DND-41 (cell line): ENCODE measurements at regions not wholly inside any gene's neighbourhood (a gene's known extent, or its start where the extent isn't known, plus 50 kb on each side); places are given as distances from the start of the nearest gene placed in this dataset.
"Not testable (repeated sequence)": the region's sequence is repeated elsewhere in the genome, so short reads cannot be mapped to it uniquely, and the experiment has no call there.

Experiments
- ATAC-seq: fragments of 200-7000 bp; cut with Tn5 transposase; 3 replicates; pipeline ENCODE4 v1.9.1; 2021; ENCODE audit warnings: low read depth; ENCODE audit not compliant: insufficient read depth
- DNase-seq: peaks from one replicate; pipeline ENCODE4 v3.0.0-alpha.2; 2020
- H2AFZ ChIP-seq: 2 replicates; pipeline ENCODE4 v1.6.0; 2012; ENCODE audit warnings: low read depth, low read length
- H3K27ac ChIP-seq: 2 replicates; pipeline ENCODE4 v1.5.1; 2012; ENCODE audit warnings: low read length, inconsistent platforms
- H3K27me3 ChIP-seq: fragments of 200-600 bp; sonication (generic); 2 replicates; pipeline ENCODE4 v1.6.0; 2012; ENCODE audit warnings: low read length, mild to moderate bottlenecking, inconsistent platforms; ENCODE audit not compliant: insufficient read depth, poor library complexity
- H3K36me3 ChIP-seq: 2 replicates; pipeline ENCODE4 v1.5.1; 2012; ENCODE audit warnings: low read length, inconsistent platforms; ENCODE audit not compliant: insufficient read depth
- H3K4me1 ChIP-seq: 2 replicates; pipeline ENCODE4 v1.5.1; 2012; ENCODE audit warnings: mild to moderate bottlenecking, low read length; ENCODE audit not compliant: insufficient read depth
- H3K4me2 ChIP-seq: 2 replicates; pipeline ENCODE4 v1.6.0; 2012; ENCODE audit warnings: mild to moderate bottlenecking, moderate library complexity, low read length, inconsistent platforms; ENCODE audit not compliant: insufficient read depth
- H3K4me3 ChIP-seq, 2 experiments: fragments of 200-600 bp in 1 of 2; shearing (Covaris generic) in 1 of 2; 2 replicates each; pipeline ENCODE4 v1.5.1; 2012 to 2016; ENCODE audit warnings: inconsistent platforms in 2 of 2, low read length in 2 of 2, mild to moderate bottlenecking in 2 of 2, low read depth in 1 of 2, moderate library complexity in 1 of 2
- H3K79me2 ChIP-seq: 2 replicates; pipeline ENCODE4 v1.6.0; 2012; ENCODE audit warnings: low read length, inconsistent platforms; ENCODE audit not compliant: insufficient read depth
- H3K9ac ChIP-seq: 2 replicates; pipeline ENCODE4 v1.6.0; 2012; ENCODE audit warnings: low read depth, mild to moderate bottlenecking, inconsistent platforms, low read length, moderate library complexity
- H3K9me3 ChIP-seq: 2 replicates; pipeline ENCODE4 v1.5.1; 2012; ENCODE audit warnings: low read length, moderate library complexity, mild to moderate bottlenecking, inconsistent platforms; ENCODE audit not compliant: insufficient read depth, severe bottlenecking
- H4K20me1 ChIP-seq: 2 replicates; pipeline ENCODE4 v1.6.0; 2012; ENCODE audit warnings: low read length; ENCODE audit not compliant: insufficient read depth

DNA sequence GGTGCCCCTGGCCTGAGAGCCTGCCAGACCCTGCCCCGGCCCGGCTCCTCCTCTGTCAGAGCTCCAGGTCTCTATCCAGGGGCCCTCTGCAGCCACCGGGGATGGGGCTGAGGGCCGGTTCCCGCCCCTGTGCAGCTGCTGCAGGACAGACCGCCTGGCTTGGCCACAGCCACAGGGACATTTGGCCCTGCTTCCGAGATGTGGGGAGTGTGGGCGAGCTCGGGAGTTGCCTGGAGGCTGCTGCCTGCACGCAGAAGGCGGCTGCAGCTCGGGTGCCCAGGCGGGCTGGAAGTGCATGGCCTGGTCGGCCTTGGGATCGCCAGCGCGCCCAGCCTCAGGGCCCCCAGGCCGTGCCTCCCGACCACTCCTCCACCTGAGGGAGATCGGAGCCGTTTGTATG lies 284.8 kb downstream of the CWH43 start:
- not testable (repeated sequence) for H3K27me3 ChIP-seq, DNase-seq, H4K20me1 ChIP-seq, H3K9me3 ChIP-seq, H3K9ac ChIP-seq, ATAC-seq, H3K36me3 ChIP-seq, H3K4me3 ChIP-seq, H3K4me2 ChIP-seq, H3K27ac ChIP-seq, H2AFZ ChIP-seq, H3K79me2 ChIP-seq, H3K4me1 ChIP-seq

DNA sequence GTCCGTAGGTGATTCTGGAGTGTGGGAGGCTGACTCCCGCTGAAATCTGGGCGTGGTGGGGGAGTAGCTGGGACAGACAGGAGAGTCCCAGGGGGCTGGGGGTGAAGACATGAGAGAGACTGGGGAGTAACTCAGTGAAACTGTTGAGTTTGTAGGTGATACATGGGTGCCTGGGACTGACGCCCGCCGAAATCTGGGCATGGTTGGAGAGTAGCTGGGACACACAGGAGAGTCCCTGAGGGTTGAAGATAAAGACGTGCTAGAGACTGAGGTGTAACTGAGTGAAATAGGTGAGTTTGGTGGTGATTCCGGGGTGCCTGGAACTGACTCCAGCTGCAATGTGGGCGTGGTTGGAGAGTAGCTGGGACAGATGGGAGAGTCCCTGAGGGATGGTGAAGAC lies 299.8 kb downstream of the CWH43 start:
- not testable (repeated sequence) for H3K4me2 ChIP-seq, H2AFZ ChIP-seq, H4K20me1 ChIP-seq, H3K9me3 ChIP-seq, H3K27me3 ChIP-seq, H3K27ac ChIP-seq, H3K4me3 ChIP-seq, H3K9ac ChIP-seq, H3K36me3 ChIP-seq, DNase-seq, H3K4me1 ChIP-seq, H3K79me2 ChIP-seq, ATAC-seq

DNA sequence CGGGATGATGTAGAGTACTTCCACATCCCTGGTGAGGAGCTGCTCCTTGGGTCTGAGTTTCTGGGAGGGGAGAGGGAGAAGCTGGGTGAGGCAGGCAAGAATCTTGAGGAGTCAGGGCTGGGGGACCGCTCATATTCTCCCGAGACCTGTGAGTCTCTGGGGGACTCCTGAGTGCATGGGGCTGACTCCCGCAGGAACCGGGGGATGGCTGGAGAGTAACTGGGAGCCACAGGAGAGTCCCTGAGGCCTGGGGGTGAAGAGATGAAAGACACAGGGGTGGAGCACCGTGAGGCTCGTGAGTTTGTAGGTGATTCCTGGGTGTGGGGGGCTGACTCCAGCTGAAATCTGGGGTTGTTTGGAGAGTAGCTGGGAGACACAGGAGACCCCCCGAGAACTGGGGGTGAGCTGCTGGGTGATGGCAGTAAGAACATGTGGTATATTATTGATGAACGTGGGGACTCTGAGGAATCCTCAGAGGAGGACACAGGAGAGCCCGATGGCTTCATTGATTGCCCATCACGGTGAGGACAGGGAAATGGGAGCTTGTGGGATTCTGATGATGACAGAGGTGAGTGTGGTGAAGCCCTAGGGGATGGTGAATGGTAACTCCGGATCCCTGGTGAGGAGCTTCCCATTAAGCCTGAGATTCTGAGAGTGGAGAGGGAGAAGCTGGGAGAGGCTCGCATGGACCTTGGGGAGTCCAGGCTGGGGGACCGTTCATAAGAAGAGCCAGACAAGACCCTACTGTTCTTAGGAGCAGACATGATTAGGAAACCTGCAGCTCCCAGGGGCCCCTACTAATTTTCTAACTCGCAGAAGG lies 301.1 kb downstream of the CWH43 start:
- ATAC-seq, H3K27ac ChIP-seq, H3K4me1 ChIP-seq, H3K9me3 ChIP-seq, H3K4me2 ChIP-seq, H3K79me2 ChIP-seq, H2AFZ ChIP-seq, H3K9ac ChIP-seq, H4K20me1 ChIP-seq, DNase-seq, H3K27me3 ChIP-seq, H3K4me3 ChIP-seq, H3K36me3 ChIP-seq: not testable (repeated sequence)

DNA sequence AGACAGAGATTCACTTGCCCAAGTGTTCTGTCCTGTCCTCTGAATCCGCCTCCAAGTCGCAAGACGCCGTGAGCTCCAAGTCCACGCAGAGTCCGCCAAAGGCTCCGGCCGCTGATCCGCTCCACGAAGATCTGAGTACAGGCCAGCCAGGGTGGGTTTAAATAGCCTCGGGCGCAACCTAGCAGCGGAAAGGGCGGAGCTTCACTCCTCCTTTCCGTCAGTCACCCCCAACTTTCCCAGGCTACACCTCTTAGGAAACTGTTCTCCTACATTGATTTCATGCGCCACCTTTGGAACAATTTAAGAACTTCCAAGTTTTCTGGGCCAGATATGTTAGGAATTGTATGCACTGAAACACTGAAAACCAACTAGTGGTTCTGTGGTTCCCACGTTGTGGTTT lies 301.8 kb downstream of the CWH43 start:
- H3K4me2 ChIP-seq, H3K9me3 ChIP-seq, H3K27ac ChIP-seq, DNase-seq, H3K4me1 ChIP-seq, H2AFZ ChIP-seq, H3K4me3 ChIP-seq, H4K20me1 ChIP-seq, H3K79me2 ChIP-seq, H3K27me3 ChIP-seq, H3K36me3 ChIP-seq, H3K9ac ChIP-seq, ATAC-seq: not testable (repeated sequence)

DNA sequence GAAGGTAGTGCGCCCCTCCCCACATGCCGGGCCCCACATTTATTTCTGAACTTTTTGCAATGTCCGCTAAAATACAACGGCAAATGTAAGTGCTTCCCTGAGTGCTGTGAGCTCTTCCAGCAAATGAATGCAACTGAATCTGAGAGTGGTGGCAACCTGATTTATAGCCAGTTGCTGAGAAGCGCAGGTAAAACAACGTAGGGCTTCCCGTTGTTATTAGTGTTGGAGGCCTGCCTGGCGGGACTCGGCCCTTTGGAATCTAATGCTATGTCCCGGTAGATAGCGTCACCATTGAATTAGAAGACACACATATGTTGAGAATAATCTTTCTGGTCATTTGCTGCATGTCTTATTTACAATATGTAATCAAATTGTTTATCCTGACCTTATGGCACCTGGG lies 302.7 kb downstream of the CWH43 start:
- not testable (repeated sequence) for H3K27me3 ChIP-seq, H3K36me3 ChIP-seq, H3K4me1 ChIP-seq, H3K9me3 ChIP-seq, H3K27ac ChIP-seq, H3K9ac ChIP-seq, H3K79me2 ChIP-seq, H2AFZ ChIP-seq, H3K4me3 ChIP-seq, ATAC-seq, DNase-seq, H4K20me1 ChIP-seq, H3K4me2 ChIP-seq

DNA sequence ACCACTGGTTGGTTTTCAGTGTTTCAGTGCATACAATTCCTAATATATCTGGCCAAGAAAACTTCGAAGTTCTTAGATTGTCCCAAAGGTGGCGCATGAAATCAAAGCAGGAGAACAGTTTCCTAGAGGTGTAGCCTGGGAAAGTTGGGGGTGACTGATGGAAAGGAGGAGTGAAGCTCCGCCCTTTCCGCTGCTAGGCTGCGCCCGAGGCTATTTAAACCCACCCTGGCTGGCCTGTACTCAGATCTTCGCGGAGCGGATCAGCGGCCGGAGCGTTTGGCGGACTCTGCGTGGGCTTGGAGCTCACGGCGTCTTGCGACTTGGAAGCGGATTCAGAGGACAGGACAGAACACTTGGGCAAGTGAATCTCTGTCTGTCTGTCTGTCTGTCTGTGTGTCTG lies 328.7 kb downstream of the CWH43 start:
- H3K79me2 ChIP-seq, DNase-seq, H3K4me2 ChIP-seq, H3K4me1 ChIP-seq, H3K9me3 ChIP-seq, H3K4me3 ChIP-seq, H3K36me3 ChIP-seq, H3K9ac ChIP-seq, H4K20me1 ChIP-seq, H3K27me3 ChIP-seq, H3K27ac ChIP-seq, H2AFZ ChIP-seq, ATAC-seq: not testable (repeated sequence)

DNA sequence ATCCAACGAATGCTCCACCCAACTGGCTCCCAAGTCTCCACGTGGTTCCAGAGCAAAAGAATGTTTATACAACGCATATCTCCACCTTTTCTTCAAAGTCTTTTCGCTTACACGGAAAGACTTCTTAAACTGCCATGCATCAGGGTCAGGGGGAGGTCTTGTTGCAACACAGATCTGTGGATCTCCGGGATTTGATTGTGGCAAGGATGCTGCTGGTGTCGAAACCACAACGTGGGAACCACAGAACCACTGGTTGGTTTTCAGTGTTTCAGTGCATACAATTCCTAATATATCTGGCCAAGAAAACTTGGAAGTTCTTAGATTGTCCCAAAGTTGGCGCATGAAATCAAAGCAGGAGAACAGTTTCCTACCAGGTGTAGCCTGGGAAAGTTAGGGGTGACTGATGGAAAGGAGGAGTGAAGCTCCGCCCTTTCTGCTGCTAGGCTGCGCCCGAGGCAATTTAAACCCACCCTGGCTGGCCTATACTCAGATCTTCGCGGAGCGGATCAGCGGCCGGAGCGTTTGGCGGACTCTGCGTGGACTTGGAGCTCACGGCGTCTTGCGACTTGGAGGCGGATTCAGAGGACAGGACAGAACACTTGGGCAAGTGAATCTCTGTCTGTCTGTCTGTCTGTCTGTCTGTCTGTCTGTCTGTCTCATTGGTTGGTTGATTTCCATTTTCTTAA lies 334.8 kb downstream of the CWH43 start:
- H3K9me3 ChIP-seq, ATAC-seq, H3K4me3 ChIP-seq: not testable (repeated sequence)

DNA sequence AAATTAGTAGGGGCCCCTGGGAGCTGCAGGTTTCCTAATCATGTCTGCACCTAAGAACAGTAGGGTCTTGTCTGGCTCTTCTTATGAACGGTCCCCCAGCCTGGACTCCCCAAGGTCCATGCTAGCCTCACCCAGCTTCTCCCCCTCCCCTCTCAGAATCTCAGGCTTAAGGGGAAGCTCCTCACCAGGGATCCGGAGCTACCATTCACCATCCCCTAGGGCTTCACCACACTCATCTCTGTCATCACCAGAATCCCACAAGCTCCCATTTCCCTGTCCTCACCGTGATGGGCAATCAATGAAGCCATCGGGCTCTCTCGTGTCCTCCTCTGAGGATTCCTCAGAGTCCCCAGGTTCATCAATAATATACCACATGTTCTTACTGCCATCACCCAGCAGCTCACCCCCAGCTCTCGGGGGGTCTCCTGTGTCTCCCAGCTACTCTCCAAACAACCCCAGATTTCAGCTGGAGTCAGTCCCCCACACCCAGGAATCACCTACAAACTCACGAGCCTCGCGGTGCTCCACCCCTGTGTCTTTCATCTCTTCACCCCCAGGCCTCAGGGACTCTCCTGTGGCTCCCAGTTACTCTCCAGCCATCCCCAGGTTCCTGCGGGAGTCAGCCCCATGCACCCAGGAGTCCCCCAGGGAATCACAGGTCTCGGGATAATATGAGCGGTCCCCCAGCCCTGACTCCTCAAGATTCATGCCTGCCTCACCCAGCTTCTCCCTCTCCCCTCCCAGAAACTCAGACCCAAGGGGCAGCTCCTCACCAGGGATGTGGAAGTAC lies 335.6 kb downstream of the CWH43 start:
- not testable (repeated sequence) for H3K9me3 ChIP-seq, H3K36me3 ChIP-seq, H3K9ac ChIP-seq, H2AFZ ChIP-seq, H4K20me1 ChIP-seq, H3K27ac ChIP-seq, ATAC-seq, DNase-seq, H3K79me2 ChIP-seq, H3K4me1 ChIP-seq, H3K4me3 ChIP-seq, H3K27me3 ChIP-seq, H3K4me2 ChIP-seq

More for the DNA sequence above, 334.8 kb downstream of the CWH43 start:
- not testable (repeated sequence) for H3K36me3 ChIP-seq, H3K4me1 ChIP-seq, H3K27me3 ChIP-seq, H2AFZ ChIP-seq, H3K79me2 ChIP-seq, H3K4me2 ChIP-seq, H4K20me1 ChIP-seq, DNase-seq, H3K9ac ChIP-seq, H3K27ac ChIP-seq
